ENCODE measurements at regions not wholly inside any gene's neighbourhood (a gene's known extent, or its start where the extent isn't known, plus 50 kb on each side); places are given as distances from the start of the nearest gene placed in this dataset.
A peak's percentile ranks its signal among the peaks of the same experiment; 100 is the strongest.

DNA sequence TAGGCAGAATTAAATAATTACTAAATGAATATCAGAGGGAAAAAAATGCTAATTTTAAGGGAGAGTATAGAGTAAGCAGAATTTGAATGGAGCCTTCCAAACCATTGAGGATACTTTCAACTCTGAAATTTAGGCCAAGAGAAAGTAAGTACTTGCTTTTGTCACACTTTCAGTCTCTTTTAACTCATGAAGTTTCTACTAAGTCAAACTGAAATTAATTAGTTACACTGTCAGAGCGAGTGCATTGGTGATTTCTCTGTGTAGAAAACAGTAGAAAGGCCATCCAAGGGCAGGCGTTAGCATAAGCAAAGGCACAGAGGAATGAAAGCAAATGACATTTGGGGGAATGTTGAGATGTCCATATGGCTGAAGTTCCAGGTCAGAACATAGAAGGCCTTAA lies 92.9 kb downstream of the PLEKHG1 start:
- CTCF ChIA-PET = no interaction called here
- Histone ChIP-seq H3K27ac (ENCODE audit: low read length) (no peak overlapping the region), H3K4me1 (ENCODE audit: insufficient read depth, low read length) (peaks cover 5% of the 10 kb centered on the region; the same call in 1 of the 2 replicates), H3K4me3 (ENCODE audit: low read length) (no peak overlapping the region), H3K27me3 (ENCODE audit: low read length) (no peaks in the 10 kb centered on the region), H3K9ac (ENCODE audit: low read length) (no peak overlapping the region), H3K9me3 (ENCODE audit: low read length) (no peaks in the 10 kb centered on the region), H3K9me2 (replicated peaks; ENCODE audit: low read length) (no peaks in the 10 kb centered on the region), H4K20me1 (ENCODE audit: low read length) (no peaks in the 10 kb centered on the region), H2AFZ (ENCODE audit: low read length) (no peak overlapping the region), H3K4me2 (ENCODE audit: low read length) (no peak overlapping the region), H3F3A (ENCODE audit: low read length, unreplicated experiment) (no peaks in the 10 kb centered on the region), H3K36me3 (ENCODE audit: low read depth, low read length) (no peaks in the 10 kb centered on the region), H3K79me2 (ENCODE audit: low read length) (no peaks in the 10 kb centered on the region)
- ATAC-seq = no peak
- TF ChIP-seq EZH2 (IDR thresholded peaks at IDR 0.05; ENCODE audit: low read length, unreplicated experiment) (no peak), EZH2phosphoT487 (IDR thresholded peaks at IDR 0.05; ENCODE audit: borderline replicate concordance, low read length) (no peak)
- TF ChIP-seq, protein P1, sequence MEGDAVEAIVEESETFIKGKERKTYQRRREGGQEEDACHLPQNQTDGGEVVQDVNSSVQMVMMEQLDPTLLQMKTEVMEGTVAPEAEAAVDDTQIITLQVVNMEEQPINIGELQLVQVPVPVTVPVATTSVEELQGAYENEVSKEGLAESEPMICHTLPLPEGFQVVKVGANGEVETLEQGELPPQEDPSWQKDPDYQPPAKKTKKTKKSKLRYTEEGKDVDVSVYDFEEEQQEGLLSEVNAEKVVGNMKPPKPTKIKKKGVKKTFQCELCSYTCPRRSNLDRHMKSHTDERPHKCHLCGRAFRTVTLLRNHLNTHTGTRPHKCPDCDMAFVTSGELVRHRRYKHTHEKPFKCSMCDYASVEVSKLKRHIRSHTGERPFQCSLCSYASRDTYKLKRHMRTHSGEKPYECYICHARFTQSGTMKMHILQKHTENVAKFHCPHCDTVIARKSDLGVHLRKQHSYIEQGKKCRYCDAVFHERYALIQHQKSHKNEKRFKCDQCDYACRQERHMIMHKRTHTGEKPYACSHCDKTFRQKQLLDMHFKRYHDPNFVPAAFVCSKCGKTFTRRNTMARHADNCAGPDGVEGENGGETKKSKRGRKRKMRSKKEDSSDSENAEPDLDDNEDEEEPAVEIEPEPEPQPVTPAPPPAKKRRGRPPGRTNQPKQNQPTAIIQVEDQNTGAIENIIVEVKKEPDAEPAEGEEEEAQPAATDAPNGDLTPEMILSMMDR (conservative IDR thresholded peaks at IDR 0.05; ENCODE audit: low read depth, low read length) = no peak
- no TSS peak for BruUV-seq (replicated peaks)
- DNase-seq = no peak
- intact Hi-C loops (cut with micrococcal nuclease) = no loop called here
- POLR2A ChIA-PET (ENCODE audit: unreplicated experiment) = no interaction called here

DNA sequence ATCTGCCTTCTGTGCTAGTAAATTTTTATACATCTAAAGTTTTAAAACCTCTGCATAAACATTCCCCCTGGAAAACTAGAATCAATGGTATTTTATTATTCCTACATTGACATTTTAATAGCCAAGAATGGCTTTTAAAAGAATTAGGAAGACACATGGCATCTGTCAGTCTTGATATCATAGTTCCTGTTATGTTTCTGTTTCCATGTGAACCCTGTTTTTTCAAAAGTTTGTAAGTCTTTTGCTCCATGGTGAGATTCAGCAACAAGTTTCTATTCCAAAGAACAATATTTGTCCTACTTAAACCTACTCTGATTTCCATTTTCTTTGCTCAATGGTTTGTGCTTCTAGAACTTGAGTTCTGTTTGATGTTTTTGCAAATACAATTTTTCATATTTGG lies 95.2 kb downstream of the PLEKHG1 start:
- H3K9me3 ChIP-seq (ENCODE audit: low read length) = no peaks in the 10 kb centered on the region
- H3K27ac ChIP-seq (ENCODE audit: low read length) = no peak overlapping the region
- no peaks in the 10 kb centered on the region for H3F3A ChIP-seq (ENCODE audit: low read length, unreplicated experiment)
- H2AFZ ChIP-seq (ENCODE audit: low read length) = no peak overlapping the region
- H3K4me1 ChIP-seq (ENCODE audit: insufficient read depth, low read length) = peaks cover 5% of the 10 kb centered on the region; the same call in 1 of the 2 replicates
- H3K36me3 ChIP-seq (ENCODE audit: low read depth, low read length) = no peaks in the 10 kb centered on the region
- ATAC-seq (no peak), DNase-seq (no peak)
- H4K20me1 ChIP-seq (ENCODE audit: low read length) = no peaks in the 10 kb centered on the region
- no TSS peak for BruUV-seq (replicated peaks)
- no peaks in the 10 kb centered on the region for H3K9me2 ChIP-seq (replicated peaks; ENCODE audit: low read length)
- H3K27me3 ChIP-seq (ENCODE audit: low read length) = no peaks in the 10 kb centered on the region
- no peak overlapping the region for H3K4me3 ChIP-seq (ENCODE audit: low read length)
- TF ChIP-seq EZH2 (IDR thresholded peaks at IDR 0.05; ENCODE audit: low read length, unreplicated experiment) (no peak), EZH2phosphoT487 (IDR thresholded peaks at IDR 0.05; ENCODE audit: borderline replicate concordance, low read length) (no peak)
- TF ChIP-seq, protein P1 (conservative IDR thresholded peaks at IDR 0.05; ENCODE audit: low read depth, low read length) = no peak
- intact Hi-C loops (cut with micrococcal nuclease) = no loop called here
- ChIA-PET POLR2A (ENCODE audit: unreplicated experiment) (interaction anchor here (0.7 kb wide), 1 partner anchor 119 kb away, joined by 4 read pairs; no protein-coding TSS in a partner anchor), CTCF (no interaction called here)
- no peak overlapping the region for H3K9ac ChIP-seq (ENCODE audit: low read length)
- no peak overlapping the region for H3K4me2 ChIP-seq (ENCODE audit: low read length)
- no peaks in the 10 kb centered on the region for H3K79me2 ChIP-seq (ENCODE audit: low read length)

DNA sequence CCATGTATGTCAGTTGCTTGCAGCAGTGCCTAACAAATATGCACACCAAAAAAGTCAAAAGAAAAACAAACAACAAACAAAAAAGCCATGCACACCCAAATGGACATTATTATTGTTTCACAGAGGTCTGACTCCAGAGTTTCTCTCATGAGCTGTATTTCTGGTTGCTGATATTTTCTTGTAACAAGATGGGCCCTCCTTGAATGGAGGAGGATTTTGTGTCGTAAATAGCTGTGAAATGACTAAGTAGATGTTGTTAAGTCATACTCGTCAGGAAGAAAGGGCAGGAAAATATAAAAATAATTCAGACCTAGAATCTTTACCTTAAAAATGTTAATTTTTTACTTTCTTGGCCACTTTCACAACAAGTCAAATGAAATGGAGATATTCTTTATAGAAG lies 96.0 kb downstream of the PLEKHG1 start:
- H3K4me3 ChIP-seq (ENCODE audit: low read length) = no peak overlapping the region
- H3K27me3 ChIP-seq (ENCODE audit: low read length) = no peaks in the 10 kb centered on the region
- no peaks in the 10 kb centered on the region for H3K79me2 ChIP-seq (ENCODE audit: low read length)
- no peak overlapping the region for H3K27ac ChIP-seq (ENCODE audit: low read length)
- TF ChIP-seq, protein P1 (conservative IDR thresholded peaks at IDR 0.05; ENCODE audit: low read depth, low read length) = no peak
- TF ChIP-seq EZH2phosphoT487 (IDR thresholded peaks at IDR 0.05; ENCODE audit: borderline replicate concordance, low read length) (no peak), EZH2 (IDR thresholded peaks at IDR 0.05; ENCODE audit: low read length, unreplicated experiment) (no peak)
- H2AFZ ChIP-seq (ENCODE audit: low read length) = no peak overlapping the region
- no peaks in the 10 kb centered on the region for H3K36me3 ChIP-seq (ENCODE audit: low read depth, low read length)
- CTCF ChIA-PET = no interaction called here
- BruUV-seq (replicated peaks) = no TSS peak
- peaks cover 5% of the 10 kb centered on the region; the same call in 1 of the 2 replicates for H3K4me1 ChIP-seq (ENCODE audit: insufficient read depth, low read length)
- POLR2A ChIA-PET (ENCODE audit: unreplicated experiment) = interaction anchor here (0.7 kb wide), 1 partner anchor 118 kb away, joined by 4 read pairs; no protein-coding TSS in a partner anchor
- H3K4me2 ChIP-seq (ENCODE audit: low read length) = no peak overlapping the region
- ATAC-seq (no peak), DNase-seq (peak; percentile 20)
- intact Hi-C loops (cut with micrococcal nuclease) = no loop called here
- H4K20me1 ChIP-seq (ENCODE audit: low read length) = no peaks in the 10 kb centered on the region
- H3K9ac ChIP-seq (ENCODE audit: low read length) = no peak overlapping the region
- no peaks in the 10 kb centered on the region for H3F3A ChIP-seq (ENCODE audit: low read length, unreplicated experiment)
- H3K9me2 ChIP-seq (replicated peaks; ENCODE audit: low read length) = no peaks in the 10 kb centered on the region
- H3K9me3 ChIP-seq (ENCODE audit: low read length) = no peaks in the 10 kb centered on the region

Data from PC-3 (cell line).